ENCODE measurements at regions not wholly inside any gene's neighbourhood (a gene's known extent, or its start where the extent isn't known, plus 50 kb on each side); places are given as distances from the start of the nearest gene placed in this dataset.

DNA sequence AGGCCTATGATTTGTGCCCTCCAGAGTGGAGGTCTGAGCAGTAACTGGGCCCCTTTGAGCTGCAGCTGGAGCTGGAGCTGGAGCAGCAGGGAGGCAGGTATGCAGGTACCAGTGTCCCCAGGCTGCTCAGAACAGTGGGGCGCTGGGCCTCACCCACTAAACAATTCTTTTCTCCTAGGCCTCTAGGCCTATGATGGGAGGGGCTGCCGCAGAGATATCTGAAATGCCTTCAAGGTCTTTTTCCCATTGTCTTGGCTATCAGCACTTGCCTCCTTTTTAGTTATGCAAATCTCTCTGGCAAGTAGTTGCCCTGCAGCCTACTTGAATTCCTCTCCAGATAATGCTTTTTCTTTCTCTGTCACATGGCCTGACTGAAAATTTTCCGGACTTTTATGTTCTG is 79.7 kb upstream of the OTUD4 start:
- no peak for TF ChIP-seq SIN3A (IDR thresholded peaks at IDR 0.05; ENCODE audit: borderline replicate concordance, insufficient read depth, low read depth, low read length)
- TF ChIP-seq, protein P1, sequence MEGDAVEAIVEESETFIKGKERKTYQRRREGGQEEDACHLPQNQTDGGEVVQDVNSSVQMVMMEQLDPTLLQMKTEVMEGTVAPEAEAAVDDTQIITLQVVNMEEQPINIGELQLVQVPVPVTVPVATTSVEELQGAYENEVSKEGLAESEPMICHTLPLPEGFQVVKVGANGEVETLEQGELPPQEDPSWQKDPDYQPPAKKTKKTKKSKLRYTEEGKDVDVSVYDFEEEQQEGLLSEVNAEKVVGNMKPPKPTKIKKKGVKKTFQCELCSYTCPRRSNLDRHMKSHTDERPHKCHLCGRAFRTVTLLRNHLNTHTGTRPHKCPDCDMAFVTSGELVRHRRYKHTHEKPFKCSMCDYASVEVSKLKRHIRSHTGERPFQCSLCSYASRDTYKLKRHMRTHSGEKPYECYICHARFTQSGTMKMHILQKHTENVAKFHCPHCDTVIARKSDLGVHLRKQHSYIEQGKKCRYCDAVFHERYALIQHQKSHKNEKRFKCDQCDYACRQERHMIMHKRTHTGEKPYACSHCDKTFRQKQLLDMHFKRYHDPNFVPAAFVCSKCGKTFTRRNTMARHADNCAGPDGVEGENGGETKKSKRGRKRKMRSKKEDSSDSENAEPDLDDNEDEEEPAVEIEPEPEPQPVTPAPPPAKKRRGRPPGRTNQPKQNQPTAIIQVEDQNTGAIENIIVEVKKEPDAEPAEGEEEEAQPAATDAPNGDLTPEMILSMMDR (IDR thresholded peaks at IDR 0.05): no peak
- no peak for TF ChIP-seq POLR2AphosphoS5 (IDR thresholded peaks at IDR 0.05; ENCODE audit: low read depth, low read length)
- TF ChIP-seq, protein P2, sequence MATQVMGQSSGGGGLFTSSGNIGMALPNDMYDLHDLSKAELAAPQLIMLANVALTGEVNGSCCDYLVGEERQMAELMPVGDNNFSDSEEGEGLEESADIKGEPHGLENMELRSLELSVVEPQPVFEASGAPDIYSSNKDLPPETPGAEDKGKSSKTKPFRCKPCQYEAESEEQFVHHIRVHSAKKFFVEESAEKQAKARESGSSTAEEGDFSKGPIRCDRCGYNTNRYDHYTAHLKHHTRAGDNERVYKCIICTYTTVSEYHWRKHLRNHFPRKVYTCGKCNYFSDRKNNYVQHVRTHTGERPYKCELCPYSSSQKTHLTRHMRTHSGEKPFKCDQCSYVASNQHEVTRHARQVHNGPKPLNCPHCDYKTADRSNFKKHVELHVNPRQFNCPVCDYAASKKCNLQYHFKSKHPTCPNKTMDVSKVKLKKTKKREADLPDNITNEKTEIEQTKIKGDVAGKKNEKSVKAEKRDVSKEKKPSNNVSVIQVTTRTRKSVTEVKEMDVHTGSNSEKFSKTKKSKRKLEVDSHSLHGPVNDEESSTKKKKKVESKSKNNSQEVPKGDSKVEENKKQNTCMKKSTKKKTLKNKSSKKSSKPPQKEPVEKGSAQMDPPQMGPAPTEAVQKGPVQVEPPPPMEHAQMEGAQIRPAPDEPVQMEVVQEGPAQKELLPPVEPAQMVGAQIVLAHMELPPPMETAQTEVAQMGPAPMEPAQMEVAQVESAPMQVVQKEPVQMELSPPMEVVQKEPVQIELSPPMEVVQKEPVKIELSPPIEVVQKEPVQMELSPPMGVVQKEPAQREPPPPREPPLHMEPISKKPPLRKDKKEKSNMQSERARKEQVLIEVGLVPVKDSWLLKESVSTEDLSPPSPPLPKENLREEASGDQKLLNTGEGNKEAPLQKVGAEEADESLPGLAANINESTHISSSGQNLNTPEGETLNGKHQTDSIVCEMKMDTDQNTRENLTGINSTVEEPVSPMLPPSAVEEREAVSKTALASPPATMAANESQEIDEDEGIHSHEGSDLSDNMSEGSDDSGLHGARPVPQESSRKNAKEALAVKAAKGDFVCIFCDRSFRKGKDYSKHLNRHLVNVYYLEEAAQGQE (IDR thresholded peaks at IDR 0.05; ENCODE audit: insufficient read depth in 1 of 2, low read depth in 2 of 2, low read length in 1 of 2): no peak

Data from Panc1 (cell line).